HG03196 (cell line): ENCODE measurements at regions not wholly inside any gene's neighbourhood (a gene's known extent, or its start where the extent isn't known, plus 50 kb on each side); places are given as distances from the start of the nearest gene placed in this dataset.

ENCODE experiments used
- ATAC-seq: cut with Tn5 transposase; IDR thresholded peaks from one replicate; pipeline ENCODE4 v1.9.1; 2021; ENCODE audit not compliant: unreplicated experiment

DNA sequence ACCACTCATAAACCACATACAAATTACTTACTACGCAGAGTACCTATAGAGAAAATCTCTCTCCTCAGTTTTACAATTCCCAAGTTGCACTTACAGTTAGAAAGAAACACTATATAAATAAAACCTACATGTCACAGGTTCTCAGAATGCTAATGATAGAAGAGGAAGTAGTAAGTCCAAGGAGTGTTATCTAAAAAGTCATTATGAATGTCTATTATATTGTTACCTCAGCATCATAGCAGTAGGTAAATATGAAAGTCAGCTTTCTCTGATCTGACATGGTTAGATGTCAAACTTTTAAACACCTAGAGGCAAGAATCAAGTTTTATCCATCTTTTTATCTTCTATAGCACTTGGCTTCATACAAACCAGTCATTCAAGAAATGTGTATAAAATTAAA lies 163.2 kb upstream of the FAM241A start:
- ATAC-seq, result no peak

DNA sequence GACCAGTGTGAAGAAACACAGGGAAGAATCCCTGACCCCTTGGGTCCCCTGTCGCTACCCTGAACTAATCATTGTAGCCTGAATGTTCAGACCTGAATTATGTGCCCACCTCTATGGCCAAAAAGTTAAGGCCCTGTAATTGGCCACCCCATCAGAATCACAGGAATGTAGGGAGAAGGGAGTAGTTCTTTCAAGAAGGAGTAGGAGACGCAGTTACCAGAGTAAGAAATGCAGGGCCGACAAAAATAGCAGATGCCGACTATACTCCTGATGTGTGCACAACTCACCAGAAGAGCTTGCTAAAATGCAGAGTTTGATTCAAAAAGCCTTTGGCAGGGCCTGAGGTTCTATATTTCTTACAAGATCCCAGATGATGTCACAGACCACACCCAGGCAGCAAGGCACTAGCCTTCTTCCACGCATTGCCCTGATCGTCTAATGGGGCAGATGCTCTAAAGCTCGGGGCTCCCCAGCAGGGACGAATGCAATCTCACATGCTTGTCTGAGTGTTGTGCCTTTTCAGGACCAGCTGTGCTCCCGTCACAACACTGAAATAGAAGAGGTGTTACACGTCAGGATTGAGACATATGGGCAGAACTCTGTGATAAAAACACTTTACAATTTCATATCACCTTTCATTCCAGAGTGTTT lies 161.0 kb upstream of the FAM241A start:
- ATAC-seq, result no peak

DNA sequence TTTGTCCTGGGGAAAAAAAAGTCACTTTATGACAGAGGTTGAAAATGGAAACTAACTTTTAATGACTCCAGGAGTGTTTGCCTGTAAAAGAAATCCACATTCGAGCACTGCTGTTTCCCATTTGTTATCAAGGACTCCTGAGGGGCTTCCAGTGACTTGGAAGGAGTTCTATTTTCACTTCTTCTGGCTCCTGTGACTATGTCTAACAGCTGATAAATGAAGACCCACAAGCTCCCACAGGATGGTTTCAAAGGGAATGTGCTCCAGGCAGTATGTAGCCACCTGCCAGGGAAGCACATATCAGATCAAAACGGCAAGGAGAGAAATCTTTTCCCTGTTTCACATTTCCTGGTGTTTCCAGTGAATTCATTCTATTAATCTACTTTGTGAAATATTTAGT lies 159.8 kb upstream of the FAM241A start:
- ATAC-seq, result no peak

DNA sequence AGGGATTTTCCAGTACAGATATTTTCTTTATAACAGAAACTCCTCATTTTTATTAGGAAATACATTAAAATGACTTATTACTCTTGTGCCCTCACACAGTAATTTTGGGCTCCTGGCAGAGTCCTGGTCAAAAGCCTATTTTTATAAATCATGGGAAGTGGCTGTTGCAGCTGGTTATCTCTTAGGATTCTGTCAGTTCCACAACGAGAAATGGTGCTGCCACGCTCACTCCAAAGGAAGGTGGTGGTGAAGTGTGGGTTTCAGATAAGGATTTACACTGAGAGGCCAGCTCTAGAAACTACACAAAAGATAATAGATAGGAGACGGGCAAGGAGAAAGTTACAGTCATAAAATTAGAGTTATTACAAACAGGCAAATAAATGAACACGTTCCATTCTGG lies 159.2 kb upstream of the FAM241A start:
- no peak for ATAC-seq

DNA sequence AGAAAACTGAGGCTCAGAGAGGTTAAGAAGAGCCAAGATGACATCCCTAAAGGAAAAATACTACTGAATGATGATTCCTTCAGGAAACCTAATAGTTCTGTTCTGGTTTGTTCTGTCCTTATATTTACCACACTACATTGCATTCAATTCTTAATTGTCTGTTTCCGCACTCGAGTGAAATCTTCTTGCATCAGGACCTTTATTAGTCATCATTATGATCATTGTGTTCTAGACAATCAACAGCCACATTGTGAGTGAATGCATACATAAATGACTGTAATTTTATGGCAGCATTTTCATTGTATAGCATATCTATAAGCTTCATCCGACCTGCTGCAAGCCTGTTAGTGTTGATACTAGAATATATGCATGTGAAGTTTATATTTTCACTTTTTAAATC lies 156.7 kb upstream of the FAM241A start:
- ATAC-seq, result no peak

DNA sequence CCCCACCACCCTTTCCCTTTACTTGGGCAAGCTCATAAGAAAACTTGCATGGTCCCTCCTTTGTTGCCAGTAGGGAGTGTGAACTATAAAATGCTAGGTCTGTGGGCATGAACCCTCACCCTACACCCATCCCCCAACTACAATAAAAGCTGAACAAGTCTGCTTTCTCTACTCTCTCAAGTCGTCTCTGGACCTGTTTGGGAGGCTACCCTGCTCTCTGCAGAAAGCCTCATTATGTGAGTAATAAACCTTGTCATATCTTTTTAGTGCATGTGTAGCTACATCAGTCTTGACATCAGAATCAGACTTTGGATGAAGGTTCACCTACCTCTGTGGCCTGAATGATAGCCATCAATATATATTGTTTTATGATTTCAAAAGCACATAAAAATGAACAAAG lies 155.4 kb upstream of the FAM241A start:
- ATAC-seq, result no peak

DNA sequence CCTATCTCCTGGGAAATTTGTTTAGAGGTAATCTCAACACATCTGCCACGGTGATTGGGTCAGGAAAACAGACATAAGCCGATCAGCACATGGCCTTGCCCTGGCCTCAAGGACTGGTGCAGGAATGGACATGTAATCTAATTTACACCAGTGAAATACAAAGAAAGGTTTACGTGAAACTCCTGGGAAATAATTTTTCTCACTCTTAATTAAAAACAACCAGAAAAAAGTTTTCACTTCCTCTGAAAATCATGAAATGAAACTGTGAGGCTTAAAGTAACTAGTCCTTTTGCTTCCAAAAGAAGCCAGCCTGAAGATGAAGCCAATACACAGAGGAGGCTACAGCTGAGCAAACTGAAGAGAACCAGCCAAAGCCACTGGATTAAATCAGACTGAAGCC lies 154.1 kb upstream of the FAM241A start:
- peak; percentile 93 for ATAC-seq

DNA sequence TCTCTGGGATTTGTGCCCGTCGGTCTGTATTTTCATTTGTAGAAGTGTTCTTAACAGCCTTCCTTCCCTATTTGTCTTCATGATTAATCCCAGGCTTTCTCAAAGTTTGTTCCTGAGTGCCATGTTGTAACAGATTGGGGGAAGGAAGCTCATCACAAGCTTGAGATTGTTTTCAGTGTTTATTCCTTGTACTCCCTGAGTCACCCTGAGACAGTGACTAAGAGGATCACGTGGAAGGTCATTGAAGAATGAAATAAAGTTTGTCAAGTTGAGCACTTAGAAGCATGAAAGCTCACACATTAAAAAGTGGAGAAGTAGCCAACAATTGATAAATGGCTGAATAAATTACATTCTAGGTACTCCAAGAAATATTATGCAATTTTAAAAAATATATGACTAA lies 153.5 kb upstream of the FAM241A start:
- peak; percentile 44 for ATAC-seq

DNA sequence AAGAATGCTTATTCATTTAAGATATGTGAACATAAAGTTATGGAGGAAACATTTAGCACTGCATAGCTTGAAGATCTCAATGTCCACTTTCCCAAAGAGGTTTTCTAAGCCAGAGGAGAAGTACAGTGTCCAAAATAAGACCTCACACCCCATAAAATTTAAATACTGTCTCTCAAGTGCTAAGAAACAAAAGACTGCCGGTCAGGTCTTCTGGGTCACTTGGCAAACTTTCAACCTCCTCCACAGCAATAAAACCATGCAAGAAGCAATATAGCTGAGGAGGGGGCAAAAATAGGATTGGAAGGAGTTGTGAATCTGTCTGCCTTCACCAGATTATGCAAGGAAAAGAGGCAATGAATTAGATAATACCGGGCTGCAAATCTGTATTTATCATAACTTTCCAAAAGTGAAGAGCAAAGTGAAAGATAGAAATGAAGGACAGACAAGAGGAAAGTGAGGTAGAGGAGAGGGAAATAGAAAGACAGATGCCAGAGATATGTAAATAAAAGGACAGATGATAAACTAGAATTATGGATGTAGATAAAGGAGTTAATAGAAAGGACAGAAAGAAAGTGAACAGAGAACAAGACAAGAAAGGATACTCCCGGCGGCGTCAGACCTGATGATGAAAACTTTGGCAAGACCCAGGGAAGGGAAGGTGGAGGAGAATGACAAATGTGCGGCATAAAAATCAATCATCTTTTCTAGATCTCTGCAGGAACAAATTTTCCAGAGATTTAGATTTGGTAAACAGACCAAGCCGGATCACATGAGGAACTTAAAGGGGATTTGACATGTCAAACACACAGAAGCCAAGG lies 152.7 kb upstream of the FAM241A start:
- no peak for ATAC-seq

DNA sequence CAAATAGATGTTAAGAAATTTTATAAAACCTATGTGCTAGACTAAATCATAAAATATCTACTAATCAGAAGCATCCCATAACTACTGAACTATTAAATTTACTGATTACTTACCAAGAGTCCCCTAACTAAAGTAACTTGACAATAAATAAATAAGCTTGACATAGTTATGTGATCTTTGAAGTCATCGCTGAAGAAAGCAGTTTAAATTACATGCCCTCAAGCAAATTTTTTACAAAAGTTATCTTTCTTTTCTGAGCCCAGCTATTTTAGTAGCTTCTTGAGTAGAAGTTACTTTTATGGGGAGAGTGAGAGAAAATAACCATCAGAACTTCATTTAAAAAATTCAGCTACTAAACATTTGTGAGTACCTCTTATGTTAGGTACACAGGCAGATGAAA lies 150.9 kb upstream of the FAM241A start:
- ATAC-seq, result no peak

DNA sequence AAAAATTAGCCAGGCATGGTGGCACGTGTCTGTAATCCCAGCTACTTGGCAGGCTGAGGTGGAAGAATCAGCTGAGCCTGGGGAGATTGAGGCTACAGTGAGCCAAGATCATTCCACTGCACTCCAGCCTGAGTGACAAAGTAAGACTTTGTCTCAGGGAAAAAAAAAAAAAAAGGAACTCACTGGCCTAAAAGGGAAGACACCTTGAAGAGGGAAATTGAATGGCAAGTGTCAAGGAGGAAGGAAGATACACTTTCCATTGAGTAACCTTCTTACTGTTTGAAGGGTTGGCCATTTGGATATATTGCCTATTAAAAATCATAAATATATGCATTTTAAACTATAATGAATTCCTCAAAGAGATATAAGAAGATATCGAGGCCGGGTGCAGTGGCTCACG lies 147.5 kb upstream of the FAM241A start:
- ATAC-seq, result no peak

DNA sequence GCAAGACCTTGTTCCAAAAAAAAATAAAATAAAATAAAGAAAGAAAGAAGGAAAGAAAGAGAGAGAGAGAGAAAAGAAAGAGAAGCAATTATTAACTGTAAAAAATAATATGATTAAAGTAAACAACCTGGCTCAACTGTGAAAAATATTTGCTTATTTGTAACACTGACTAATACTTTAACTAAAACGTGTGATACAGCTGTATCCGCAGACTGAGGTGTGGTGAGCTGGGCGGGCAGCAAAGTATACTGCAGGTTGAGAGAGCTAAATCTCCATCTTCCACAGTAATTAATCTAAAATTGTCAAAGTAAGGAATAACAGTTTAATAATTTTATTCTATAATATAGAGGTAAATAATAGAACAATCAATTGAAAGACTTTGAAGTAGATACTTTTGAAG lies 145.5 kb upstream of the FAM241A start:
- ATAC-seq, result no peak

DNA sequence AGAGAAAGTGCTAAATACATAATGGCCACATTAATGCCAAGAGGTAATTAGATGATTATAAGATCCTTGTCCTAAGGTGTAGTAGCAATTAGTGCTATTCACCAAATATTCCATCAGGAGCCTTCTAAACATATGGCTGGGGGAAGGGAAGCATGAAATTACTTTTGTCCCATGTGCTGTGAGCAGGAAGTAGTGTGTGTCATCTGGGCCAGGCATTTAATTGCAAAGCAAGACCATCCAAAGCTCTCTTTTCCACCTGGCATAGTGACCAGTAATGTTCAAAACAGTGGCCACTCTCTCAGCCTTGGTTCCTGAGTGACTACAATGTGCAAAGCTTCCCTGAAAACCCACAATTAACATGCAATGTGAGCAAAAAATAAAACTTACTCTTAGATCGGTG lies 144.2 kb upstream of the FAM241A start:
- no peak for ATAC-seq

DNA sequence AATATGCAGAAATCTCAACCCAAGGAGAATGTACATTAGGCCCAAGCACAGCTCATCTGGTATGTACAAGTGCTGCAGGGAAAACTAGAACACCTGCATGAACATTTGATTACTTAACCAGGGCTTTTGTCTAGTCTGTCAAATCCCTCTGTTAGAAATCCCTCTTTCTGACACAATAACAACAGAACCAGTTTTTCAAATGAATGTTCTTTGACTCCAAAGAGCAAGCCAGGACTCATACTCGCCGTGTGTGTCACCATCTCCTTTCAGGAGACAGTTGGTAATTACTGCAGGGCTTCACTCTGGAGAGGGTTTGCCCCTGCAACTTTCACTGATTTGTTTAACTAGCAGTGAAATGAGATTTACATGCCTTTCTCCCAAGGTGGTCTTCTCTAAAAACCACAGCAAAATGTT lies 143.0 kb upstream of the FAM241A start:
- no peak for ATAC-seq

DNA sequence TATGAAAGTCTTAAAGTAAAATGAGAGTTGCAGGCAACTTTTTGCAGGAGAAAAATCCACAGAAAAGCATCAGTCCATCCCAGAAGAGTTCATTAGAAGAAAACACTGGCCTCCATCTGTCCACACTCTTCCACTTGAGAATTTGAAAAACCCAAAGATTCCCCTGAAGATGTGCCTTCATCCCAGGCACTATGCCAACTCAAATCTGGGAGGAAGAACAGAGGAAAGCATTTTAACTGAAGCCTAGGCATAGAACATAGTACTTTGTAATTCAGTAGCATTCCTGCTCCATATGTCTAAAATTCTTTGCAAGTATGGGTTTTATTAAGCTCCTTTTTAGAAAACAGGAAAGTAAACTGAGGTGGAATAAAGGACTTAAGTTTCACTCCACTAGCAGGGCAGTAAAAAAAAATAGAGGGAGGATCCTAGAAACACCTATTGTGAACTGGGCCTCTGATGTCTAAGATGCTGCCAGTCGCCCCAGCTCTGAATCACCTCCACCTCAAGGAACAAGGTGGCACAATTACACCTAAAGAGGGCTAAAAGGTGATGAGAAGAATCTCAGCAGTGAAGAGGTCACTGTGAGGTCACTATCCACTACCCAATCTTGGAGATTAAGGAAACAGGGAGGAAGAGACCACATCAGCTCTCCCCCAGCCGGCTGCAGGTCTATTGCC lies 141.9 kb upstream of the FAM241A start:
- ATAC-seq, result no peak

DNA sequence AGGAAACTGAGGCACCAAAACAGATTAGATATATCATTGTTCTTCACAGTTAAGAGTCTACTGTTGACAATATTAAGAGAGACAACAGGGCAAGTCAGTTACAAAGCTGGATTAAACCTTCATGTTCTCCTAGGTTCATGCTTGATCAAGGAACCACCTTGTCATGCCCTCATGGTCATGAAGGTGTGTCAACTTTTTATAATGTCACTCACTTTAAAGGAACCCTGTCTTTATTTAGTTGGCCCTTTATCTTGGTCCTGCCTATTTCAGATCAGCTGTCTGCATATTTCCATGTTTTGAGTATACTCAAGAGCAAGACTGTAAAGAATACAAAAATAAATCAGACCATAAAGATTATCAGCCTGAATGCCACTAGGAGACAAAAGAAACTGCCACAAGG lies 140.2 kb upstream of the FAM241A start:
- ATAC-seq, result no peak

DNA sequence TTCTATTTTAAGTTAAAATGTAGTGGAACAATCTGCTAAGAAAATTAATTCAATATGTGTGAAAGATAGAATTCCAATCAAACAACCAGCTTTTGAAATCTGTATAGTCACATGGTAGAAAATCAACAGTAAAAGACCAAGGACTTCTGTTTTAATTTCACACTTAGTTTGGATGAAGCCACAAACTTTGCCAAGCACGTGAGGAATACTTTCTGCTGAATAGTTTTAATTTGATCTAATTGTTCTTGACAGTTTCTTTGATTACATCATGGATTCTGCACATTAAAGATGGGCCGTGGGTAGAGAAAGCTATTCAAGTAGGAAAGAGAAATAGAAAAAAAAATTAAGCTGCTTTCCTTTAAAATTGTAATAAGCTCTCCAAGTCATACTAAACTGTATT lies 137.9 kb upstream of the FAM241A start:
- ATAC-seq, result no peak

DNA sequence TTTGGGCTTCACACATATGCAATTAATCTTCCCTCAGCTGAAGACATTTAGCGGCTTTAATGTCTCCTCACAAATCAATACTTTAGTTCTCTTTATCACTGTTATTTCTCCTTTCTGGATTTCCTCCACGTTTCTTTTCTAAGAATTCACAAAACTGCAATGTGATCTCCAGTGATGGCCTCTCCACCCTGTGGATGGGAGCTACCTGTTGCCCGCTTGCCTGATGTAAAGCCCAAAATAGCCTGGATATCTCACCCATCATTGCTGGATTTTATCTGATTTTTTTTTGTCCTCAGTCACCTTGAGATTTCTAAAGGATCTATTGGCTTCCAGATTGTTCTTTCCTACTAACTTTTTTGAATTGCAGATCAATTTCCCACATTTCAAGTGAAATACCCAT lies 129.3 kb upstream of the FAM241A start:
- no peak for ATAC-seq

DNA sequence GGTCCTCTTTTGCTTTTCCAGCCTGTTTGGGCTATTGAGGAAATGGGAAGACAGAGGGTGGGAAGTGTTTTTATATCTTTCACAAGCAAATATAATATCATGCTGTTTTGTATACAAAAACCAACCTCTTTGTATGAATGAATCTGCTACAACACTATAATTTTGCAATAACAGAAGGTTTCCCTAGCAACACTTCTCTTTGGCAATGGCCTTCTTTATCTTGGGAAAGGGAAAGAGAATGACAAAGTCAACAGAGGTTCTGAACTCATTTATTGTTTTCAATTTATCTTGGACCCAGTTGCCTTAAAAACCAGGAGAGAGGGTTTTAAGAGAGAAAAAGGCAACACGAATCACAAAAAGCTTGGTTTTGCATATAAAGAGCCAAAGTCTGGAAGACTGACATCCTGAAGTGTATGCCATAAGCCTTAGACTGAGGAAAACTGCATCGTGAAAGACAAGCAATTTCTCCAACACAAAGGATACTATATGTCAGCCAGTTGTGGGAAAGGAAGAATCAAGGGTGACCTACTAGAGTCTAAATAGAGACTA lies 121.8 kb upstream of the FAM241A start:
- no peak for ATAC-seq

DNA sequence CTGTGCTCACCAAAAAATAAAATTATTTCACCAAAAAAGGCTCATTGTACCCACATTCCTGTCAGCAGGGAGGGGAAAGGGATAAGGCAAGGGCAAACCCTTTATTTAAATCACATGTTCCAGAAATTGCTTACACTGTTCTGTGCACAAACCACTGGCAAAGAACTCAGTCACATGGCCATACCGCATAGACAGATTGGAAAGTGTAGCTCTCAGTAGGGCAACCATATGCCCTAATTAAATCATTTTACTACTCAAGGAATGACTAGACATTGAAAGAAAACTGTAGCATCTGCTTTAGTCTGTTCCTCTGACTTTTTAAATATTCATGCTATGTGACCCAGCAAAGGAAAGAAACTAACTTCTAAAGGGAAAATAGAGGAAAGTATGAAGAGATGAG lies 119.2 kb upstream of the FAM241A start:
- no peak for ATAC-seq

DNA sequence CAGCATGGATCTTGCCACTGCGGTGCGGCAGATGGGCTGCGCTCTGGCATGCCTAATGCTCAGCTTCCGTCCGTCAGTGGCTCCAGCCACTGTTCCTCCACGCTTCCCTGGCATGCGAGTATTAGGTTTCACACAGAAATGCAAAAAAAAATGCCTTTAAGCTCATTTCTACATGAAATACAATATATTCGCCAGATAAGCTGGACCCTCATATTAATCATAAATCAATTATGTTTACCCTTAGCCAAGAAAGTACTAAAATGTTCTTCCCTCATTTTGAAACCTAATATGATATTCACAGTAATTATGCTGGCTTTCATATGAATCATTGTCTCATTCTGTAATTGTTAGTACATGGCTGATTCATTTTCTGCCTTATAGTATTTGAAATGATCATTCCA lies 115.5 kb upstream of the FAM241A start:
- ATAC-seq, result no peak
